PC-9 (cell line): ENCODE measurements at regions not wholly inside any gene's neighbourhood (a gene's known extent, or its start where the extent isn't known, plus 50 kb on each side); places are given as distances from the start of the nearest gene placed in this dataset.

ENCODE experiments used
- BruUV-seq: library from RNA; stranded (reverse); fragments of 400-500 nt; replicated peaks from 2 replicates; lab custom pipeline; 2021; lab: Mats Ljungman, UMichigan
- CTCF ChIA-PET: fragments of 300-600 bp; sonication (Branson Sonifier 250); formaldehyde crosslinking; loops from one replicate; lab custom pipeline; 2022; ENCODE audit warnings: antibody characterized with exemption; lab: Charles Lee
- POLR2A ChIA-PET: fragments of 300-600 bp; sonication (Branson Sonifier 250); formaldehyde crosslinking; loops from one replicate; lab custom pipeline; 2022; ENCODE audit warnings: antibody characterized with exemption; ENCODE audit not compliant: unreplicated experiment; lab: Charles Lee
- DNase-seq, 2 experiments: peaks; one replicate each; pipeline versions ENCODE4 v3.0.0 to v3.0.0-alpha.2; 2015 to 2022; ENCODE audit warnings: mixed read lengths in 1 of 2
- H2AFZ ChIP-seq: fragments of 200-600 bp; sonication (generic); 2 replicates; pipeline ENCODE4 v1.8.1; 2017; ENCODE audit warnings: antibody characterized with exemption
- H3F3A ChIP-seq: fragments of 200-600 bp; sonication (generic); 2 replicates; pipeline ENCODE4 v1.8.1; 2017; ENCODE audit warnings: antibody characterized with exemption, mild to moderate bottlenecking, low read depth; ENCODE audit not compliant: insufficient read depth
- H3K27ac ChIP-seq: fragments of 200-600 bp; sonication (generic); 2 replicates; pipeline ENCODE4 v1.6.1; 2016; ENCODE audit warnings: mixed run types
- H3K27me3 ChIP-seq: fragments of 200-600 bp; sonication (generic); 2 replicates; pipeline ENCODE4 v1.6.1; 2016; ENCODE audit warnings: low read depth, mixed run types; ENCODE audit not compliant: insufficient read depth
- H3K36me3 ChIP-seq: fragments of 200-600 bp; sonication (generic); 2 replicates; pipeline ENCODE4 v1.6.1; 2016; ENCODE audit warnings: low read depth, mixed run types
- H3K4me1 ChIP-seq: fragments of 200-600 bp; sonication (generic); replicated peaks from 2 replicates; pipeline ENCODE4 v1.6.1; 2016; ENCODE audit warnings: mixed run types; ENCODE audit not compliant: insufficient read depth
- H3K4me2 ChIP-seq: fragments of 200-600 bp; sonication (generic); 2 replicates; pipeline ENCODE4 v1.6.1; 2017; ENCODE audit warnings: mixed run types
- H3K4me3 ChIP-seq: fragments of 200-600 bp; sonication (generic); 2 replicates; pipeline ENCODE4 v1.6.1; 2016; ENCODE audit warnings: mixed run types
- H3K79me2 ChIP-seq: fragments of 200-600 bp; sonication (generic); 2 replicates; pipeline ENCODE4 v1.6.1; 2017; ENCODE audit warnings: low read depth, mixed run types
- H3K9me2 ChIP-seq: fragments of 200-600 bp; sonication (generic); 2 replicates; pipeline ENCODE4 v1.8.1; 2017; ENCODE audit warnings: mild to moderate bottlenecking; ENCODE audit not compliant: insufficient read depth
- H3K9me3 ChIP-seq: fragments of 200-600 bp; sonication (generic); 2 replicates; pipeline ENCODE4 v1.8.1; 2016; ENCODE audit warnings: low read depth; ENCODE audit not compliant: insufficient read depth
- H4K20me1 ChIP-seq: fragments of 200-600 bp; sonication (generic); 2 replicates; pipeline ENCODE4 v1.8.1; 2017; ENCODE audit not compliant: insufficient read depth
- CTCF ChIP-seq: fragments of 200-600 bp; sonication (generic); conservative IDR thresholded peaks from 2 replicates; pipeline ENCODE4 v1.6.1; 2017; ENCODE audit warnings: mixed run types, antibody characterized with exemption, mild to moderate bottlenecking, moderate library complexity
- EZH2 ChIP-seq: fragments of 200-600 bp; sonication (generic); IDR thresholded peaks from 2 replicates; pipeline ENCODE4 v1.8.0; 2017; ENCODE audit warnings: antibody characterized with exemption, low read depth
- intact Hi-C: fragments of 100-400 bp; cut with micrococcal nuclease; formaldehyde crosslinking; loops from one replicate; pipeline ENCODE4 v1.10.0; 2022; ENCODE audit not compliant: unreplicated experiment

- Histone ChIP-seq H4K20me1 (no peaks in the 10 kb centered on the region), H3K4me2 (no peak overlapping the region), H2AFZ (no peak overlapping the region), H3K36me3 (no peaks in the 10 kb centered on the region), H3K79me2 (no peaks in the 10 kb centered on the region), H3K27ac (no peak overlapping the region), H3K9me3 (no peaks in the 10 kb centered on the region; the same call in 1 of the 2 replicates), H3K4me3 (no peak overlapping the region), H3K9me2 (no peaks in the 10 kb centered on the region), H3K27me3 (no peaks in the 10 kb centered on the region), H3K4me1 (no peaks in the 10 kb centered on the region), H3F3A (no peaks in the 10 kb centered on the region)
- ChIA-PET CTCF (no interaction called here), POLR2A (no interaction called here)
- intact Hi-C loops, result no loop called here
- TF ChIP-seq CTCF, result no peak
- no peak for TF ChIP-seq EZH2
- BruUV-seq, result no TSS peak
- DNase-seq, result no peak
Observed at GRCh38 chr5:109945097-109945678, 255.5 kb downstream of the MAN2A1 start.

- POLR2A ChIA-PET, result no interaction called here
- H3K27ac ChIP-seq, result no peak overlapping the region
- no peak for DNase-seq
- H3K4me2 ChIP-seq, result no peak overlapping the region
- no TSS peak for BruUV-seq
- H3K4me3 ChIP-seq, result no peak overlapping the region
- H2AFZ ChIP-seq, result no peak overlapping the region
- H3F3A ChIP-seq, result no peaks in the 10 kb centered on the region
- H3K79me2 ChIP-seq, result no peaks in the 10 kb centered on the region
- H3K36me3 ChIP-seq, result no peaks in the 10 kb centered on the region
- no peaks in the 10 kb centered on the region for H3K4me1 ChIP-seq
- H3K9me3 ChIP-seq, result no peaks in the 10 kb centered on the region
- TF ChIP-seq CTCF (no peak), EZH2 (no peak)
- intact Hi-C loops, result no loop called here
- CTCF ChIA-PET, result no interaction called here
- no peaks in the 10 kb centered on the region for H3K9me2 ChIP-seq
- no peaks in the 10 kb centered on the region for H4K20me1 ChIP-seq
- no peaks in the 10 kb centered on the region for H3K27me3 ChIP-seq
Observed at GRCh38 chr5:109945723-109946480, 256.2 kb downstream of the MAN2A1 start.

GRCh38 chr5:109946610-109947009, 256.9 kb downstream of the MAN2A1 start:
- H3K9me3 ChIP-seq, result no peaks in the 10 kb centered on the region
- ChIA-PET CTCF (no interaction called here), POLR2A (no interaction called here)
- no peak overlapping the region for H3K27ac ChIP-seq
- no peaks in the 10 kb centered on the region for H3K36me3 ChIP-seq
- no peaks in the 10 kb centered on the region for H4K20me1 ChIP-seq
- H3K4me3 ChIP-seq, result no peak overlapping the region
- intact Hi-C loops, result no loop called here
- BruUV-seq, result no TSS peak
- TF ChIP-seq EZH2, result no peak
- TF ChIP-seq CTCF, result no peak
- H3K27me3 ChIP-seq, result no peaks in the 10 kb centered on the region
- H2AFZ ChIP-seq, result no peak overlapping the region
- no peaks in the 10 kb centered on the region for H3K9me2 ChIP-seq
- DNase-seq, result no peak
- H3K79me2 ChIP-seq, result no peaks in the 10 kb centered on the region
- H3K4me1 ChIP-seq, result no peaks in the 10 kb centered on the region
- H3K4me2 ChIP-seq, result no peak overlapping the region
- no peaks in the 10 kb centered on the region for H3F3A ChIP-seq
